ENCODE measurements at regions not wholly inside any gene's neighbourhood (a gene's known extent, or its start where the extent isn't known, plus 50 kb on each side); places are given as distances from the start of the nearest gene placed in this dataset.

DNA sequence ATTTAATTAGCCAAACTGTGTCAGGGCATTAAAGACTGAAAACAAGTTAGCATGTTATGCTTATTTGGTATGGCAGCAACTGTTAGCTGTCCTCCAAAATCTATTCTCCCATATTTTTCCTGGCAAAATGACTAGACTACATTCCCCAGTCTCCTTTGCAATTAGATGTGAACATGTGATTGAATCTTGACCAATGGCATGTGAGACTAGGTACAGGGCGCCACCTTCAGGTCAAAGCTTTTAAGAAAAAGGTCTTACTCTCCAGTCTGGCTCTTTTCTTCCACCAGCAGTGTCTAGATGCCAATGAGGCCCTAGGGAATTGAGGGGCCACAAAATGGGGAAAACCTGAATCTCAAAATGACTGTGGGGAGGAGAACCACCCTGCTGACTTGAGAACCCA is 408.2 kb downstream of the SMARCA1 start:
- Histone ChIP-seq H3K9ac (ENCODE audit: extremely low read depth, insufficient read length, low read length) (no peak overlapping the region), H2BK5ac (ENCODE audit: insufficient read length, low read length) (no peak overlapping the region), H4K20me1 (ENCODE audit: control insufficient read depth, insufficient read depth, insufficient read length) (no peaks in the 10 kb centered on the region), H3K18ac (ENCODE audit: insufficient read length, low read depth, low read length) (no peak overlapping the region), H3K79me1 (ENCODE audit: insufficient read depth, low read depth, low read length, poor library complexity, severe bottlenecking) (no peaks in the 10 kb centered on the region), H2BK20ac (ENCODE audit: low read depth, low read length, poor library complexity, severe bottlenecking) (no peak overlapping the region), H3K23me2 (ENCODE audit: insufficient read length, low read depth, low read length, poor library complexity, severe bottlenecking) (no peaks in the 10 kb centered on the region), H3T11ph (ENCODE audit: low read length) (no peak overlapping the region), H4K91ac (ENCODE audit: insufficient read length, low read depth, low read length) (no peak overlapping the region), H3K4ac (ENCODE audit: low read depth, low read length) (no peak overlapping the region), H4K8ac (replicated peaks; ENCODE audit: insufficient read length, low read depth, low read length) (no peak overlapping the region), H3K27ac (ENCODE audit: insufficient read length, low read depth, low read length) (no peak overlapping the region), H3K4me2 (ENCODE audit: insufficient read depth, insufficient read length, low read length) (no peak overlapping the region), H2AK5ac (ENCODE audit: insufficient read length, low read length) (no peak overlapping the region), H2BK12ac (ENCODE audit: insufficient read length, low read depth, low read length) (no peak overlapping the region), H3K4me1 (ENCODE audit: insufficient read depth, low read length) (peaks cover 6% of the 10 kb centered on the region; the same call in 1 of the 2 replicates), H2BK120ac (ENCODE audit: low read depth, low read length, poor library complexity, severe bottlenecking) (no peak overlapping the region), H3K14ac (ENCODE audit: insufficient read depth, low read length) (no peak overlapping the region), H4K5ac (ENCODE audit: insufficient read length, low read depth, low read length) (no peak overlapping the region), H3K9me3 (ENCODE audit: control insufficient read depth, low read depth, low read length) (no peaks in the 10 kb centered on the region), H3K23ac (ENCODE audit: insufficient read length, low read depth, low read length) (no peak overlapping the region), H2BK15ac (ENCODE audit: low read depth, low read length) (no peak overlapping the region), H3K56ac (ENCODE audit: insufficient read length, low read depth, low read length) (no peak overlapping the region), H2AFZ (ENCODE audit: low read length) (no peak overlapping the region), H3K79me2 (ENCODE audit: insufficient read depth, low read length) (no peaks in the 10 kb centered on the region), H3K27me3 (ENCODE audit: insufficient read depth, low read length) (no peaks in the 10 kb centered on the region)
- TF ChIP-seq, protein P1, sequence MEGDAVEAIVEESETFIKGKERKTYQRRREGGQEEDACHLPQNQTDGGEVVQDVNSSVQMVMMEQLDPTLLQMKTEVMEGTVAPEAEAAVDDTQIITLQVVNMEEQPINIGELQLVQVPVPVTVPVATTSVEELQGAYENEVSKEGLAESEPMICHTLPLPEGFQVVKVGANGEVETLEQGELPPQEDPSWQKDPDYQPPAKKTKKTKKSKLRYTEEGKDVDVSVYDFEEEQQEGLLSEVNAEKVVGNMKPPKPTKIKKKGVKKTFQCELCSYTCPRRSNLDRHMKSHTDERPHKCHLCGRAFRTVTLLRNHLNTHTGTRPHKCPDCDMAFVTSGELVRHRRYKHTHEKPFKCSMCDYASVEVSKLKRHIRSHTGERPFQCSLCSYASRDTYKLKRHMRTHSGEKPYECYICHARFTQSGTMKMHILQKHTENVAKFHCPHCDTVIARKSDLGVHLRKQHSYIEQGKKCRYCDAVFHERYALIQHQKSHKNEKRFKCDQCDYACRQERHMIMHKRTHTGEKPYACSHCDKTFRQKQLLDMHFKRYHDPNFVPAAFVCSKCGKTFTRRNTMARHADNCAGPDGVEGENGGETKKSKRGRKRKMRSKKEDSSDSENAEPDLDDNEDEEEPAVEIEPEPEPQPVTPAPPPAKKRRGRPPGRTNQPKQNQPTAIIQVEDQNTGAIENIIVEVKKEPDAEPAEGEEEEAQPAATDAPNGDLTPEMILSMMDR (conservative IDR thresholded peaks at IDR 0.05), result peak; percentile 84
- no CpG with 5 or more reads among the region's 1 CpG for whole genome bisulfite sequencing (ENCODE audit: extremely low coverage, insufficient read length, low lambda C conversion rate)
- Mint-ChIP-seq H3K36me3 (ENCODE audit: insufficient read depth in 1 of 3, low read depth in 3 of 3) (peaks cover 0 to 5% (median 0%) of the 10 kb centered on the region in 3 experiments; a peak in 2 of 7 replicates), H3K9me3 (no peaks in the 10 kb centered on the region), H3K4me1 (peaks cover 25 to 32% of the 10 kb centered on the region in 2 experiments), H3K27ac (no peak overlapping the region; a peak in 1 of 7 replicates), H3K4me3 (no peak overlapping the region), H3K27me3 (ENCODE audit: low read depth) (no peaks in the 10 kb centered on the region)
- peak; percentile 66 for DNase-seq

All from H9 (cell line).